SH-SY5Y (cell line): ENCODE measurements at regions not wholly inside any gene's neighbourhood (a gene's known extent, or its start where the extent isn't known, plus 50 kb on each side); places are given as distances from the start of the nearest gene placed in this dataset.

Experiments
- GATA2 ChIP-seq: IDR thresholded peaks from 2 replicates; pipeline ENCODE4 v1.6.1; 2011; ENCODE audit warnings: mild to moderate bottlenecking, low read depth, low read length
- GATA3 ChIP-seq: IDR thresholded peaks from 2 replicates; pipeline ENCODE4 v1.6.1; 2011; ENCODE audit warnings: low read depth, mild to moderate bottlenecking, low read length, moderate library complexity

DNA sequence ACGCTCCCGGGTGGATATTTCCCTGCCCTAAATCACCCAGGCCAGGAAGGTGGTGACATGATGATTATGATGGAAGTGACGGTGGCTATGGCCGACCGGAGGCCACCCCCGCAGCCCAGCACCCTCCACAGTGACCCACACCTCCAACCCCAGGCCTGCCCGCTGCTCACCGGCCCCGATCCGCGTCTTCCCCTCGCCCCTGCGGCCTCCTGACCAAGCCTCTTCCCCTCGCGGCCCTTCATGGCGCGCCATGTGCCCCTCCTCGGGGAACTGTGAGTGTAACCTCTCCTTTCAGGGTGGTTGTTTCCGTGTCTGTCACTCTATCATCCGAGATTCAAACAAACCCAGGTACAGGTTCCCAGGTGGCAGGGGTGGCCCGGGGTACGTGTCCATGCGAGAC, 78.3 kb downstream of the UNCX start:
- TF ChIP-seq GATA2 (no peak), GATA3 (no peak)

DNA sequence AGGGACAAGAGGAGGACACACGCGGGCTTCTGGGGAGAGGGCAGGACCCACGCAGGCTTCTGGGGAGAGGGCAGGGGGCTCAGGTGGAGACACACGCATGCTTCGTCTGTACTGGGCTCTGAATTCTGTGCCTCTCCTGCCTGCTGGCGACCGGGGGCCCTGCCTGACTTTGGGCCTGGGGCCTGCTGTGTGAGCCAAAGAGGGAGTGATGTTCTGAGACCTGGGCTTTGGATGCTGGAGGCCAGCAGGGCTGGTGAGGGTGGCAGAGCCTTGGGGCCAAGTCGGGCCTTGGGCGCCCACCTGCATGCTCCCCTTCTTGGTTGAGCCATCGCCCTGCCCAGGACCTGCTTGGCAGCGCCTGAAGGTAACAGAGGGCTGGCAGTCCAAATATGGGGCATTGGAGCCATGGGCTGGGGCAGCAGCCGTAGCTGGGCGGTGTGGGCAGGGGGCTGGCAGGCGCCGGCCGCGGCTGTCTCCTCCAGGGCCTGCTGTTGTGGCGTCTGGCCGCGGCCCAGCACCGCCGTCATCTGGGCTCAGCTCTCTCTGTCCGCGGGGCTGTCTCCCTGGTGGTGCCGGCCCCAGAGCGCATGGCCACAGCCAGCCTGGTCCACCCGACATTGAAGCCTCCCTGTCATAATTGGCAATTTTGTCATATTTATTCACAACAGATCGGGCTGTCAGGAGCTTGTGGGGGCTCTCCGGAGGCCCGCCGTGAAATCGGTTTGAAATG, 78.9 kb downstream of the UNCX start:
- TF ChIP-seq GATA2 (no peak), GATA3 (no peak)

DNA sequence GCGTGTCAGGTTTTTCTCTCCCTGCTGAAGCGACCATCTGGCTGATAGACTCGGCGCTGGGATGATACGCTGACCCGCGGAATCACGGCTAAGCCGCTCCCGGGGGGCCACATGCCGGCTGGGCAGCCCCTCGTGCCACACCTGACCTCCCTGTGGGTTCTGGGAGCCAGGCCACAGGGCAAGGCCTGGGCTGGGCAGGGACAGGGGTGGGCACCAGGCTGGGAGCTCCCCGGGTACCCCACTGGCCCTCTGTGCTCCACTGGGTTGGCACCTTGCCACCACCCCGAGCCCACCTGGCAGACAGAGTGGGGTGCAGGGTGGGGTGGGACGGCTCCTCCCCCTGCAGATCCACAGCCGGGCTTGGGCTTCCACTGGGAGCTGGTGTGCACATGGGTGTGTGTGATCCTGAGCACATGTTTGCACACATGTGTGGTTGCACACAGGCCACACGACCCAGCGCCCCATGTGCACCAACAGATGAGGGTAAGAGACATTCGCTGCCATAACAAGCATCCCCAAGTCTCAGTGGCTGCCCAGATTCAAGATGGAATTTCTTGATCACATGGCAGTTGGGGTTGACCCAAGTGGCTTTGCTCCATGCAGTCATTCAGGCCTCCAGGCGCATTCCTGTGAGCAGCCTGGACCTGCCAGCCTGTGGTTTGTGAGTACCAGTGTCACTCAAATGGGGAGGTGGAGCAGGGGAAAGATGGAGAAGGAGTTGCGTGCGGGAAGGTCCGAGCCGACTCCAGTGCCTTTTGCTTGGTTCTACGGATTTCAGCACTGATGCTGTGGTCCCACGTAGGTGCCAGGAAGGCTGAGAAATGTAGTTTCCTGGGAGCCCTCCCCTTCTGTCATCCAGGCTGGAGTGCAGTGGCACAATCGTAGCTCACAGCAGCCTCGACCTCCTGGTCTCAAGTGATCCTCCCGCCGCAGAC, 79.7 kb downstream of the UNCX start:
- TF ChIP-seq GATA2 (no peak), GATA3 (no peak)

DNA sequence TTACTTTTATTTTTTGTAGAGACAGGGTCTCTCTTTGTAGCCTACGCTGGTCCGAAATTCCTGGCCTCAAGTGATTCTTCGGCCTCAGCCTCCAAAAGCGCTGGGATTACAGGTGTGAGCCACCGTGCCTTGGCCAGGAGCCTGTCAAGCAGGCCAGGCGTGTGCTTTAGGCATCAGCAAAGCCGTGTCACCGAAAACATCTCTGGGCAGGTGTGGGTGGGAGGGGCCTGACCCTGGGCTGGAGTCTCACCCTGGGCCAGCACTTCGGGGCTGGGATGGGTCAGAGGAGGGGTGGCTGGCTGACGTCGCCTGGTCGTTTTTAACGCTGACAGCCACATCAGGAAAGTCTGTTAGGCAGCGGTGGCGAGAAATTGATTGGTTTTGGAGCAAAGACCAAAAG, 80.9 kb downstream of the UNCX start:
- TF ChIP-seq GATA2 (no peak), GATA3 (no peak)

DNA sequence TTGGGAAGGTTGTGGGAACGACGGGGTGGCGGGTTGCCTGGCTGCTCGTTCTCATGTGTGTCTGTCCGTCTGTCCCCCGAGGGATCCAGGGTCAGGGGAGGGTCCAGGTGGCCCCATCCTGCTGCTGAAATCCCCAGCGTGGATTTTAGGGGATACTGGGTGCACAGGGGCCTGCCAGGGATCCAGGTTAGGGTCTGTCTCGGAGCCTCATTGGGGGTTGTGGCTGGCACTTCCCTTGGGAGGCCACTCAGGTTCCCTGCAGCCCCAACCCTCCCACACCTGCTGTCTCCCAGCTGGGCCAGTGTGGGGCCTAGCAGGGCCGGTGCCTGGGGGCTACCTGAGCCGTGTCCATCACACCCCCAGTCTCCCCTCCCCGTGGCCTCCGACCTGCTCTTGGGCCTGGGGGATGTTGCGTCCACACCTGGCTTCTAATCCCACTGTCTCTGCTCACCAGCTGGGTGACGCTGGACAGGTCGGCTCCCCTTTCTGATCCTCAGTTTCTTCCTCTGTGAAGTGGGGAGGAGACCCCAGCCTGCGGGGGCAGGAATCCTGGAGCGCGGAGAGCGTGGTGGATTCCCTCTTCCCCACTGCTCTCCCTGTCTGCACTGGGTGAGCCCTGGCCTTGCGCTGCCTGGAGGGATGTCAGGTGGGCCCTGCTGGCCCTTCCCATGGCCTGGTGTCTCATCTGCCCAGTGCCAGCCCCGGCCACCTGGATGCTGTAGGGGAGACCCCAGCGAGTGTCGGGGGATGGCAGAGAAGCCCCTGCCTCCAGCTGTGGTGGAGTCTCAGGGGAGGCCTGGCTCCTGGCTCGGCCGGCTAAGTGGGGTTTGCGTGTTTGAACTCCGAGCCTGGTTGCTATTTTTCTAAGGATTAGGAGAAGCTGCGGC, 81.6 kb downstream of the UNCX start:
- TF ChIP-seq GATA3 (no peak), GATA2 (no peak)

DNA sequence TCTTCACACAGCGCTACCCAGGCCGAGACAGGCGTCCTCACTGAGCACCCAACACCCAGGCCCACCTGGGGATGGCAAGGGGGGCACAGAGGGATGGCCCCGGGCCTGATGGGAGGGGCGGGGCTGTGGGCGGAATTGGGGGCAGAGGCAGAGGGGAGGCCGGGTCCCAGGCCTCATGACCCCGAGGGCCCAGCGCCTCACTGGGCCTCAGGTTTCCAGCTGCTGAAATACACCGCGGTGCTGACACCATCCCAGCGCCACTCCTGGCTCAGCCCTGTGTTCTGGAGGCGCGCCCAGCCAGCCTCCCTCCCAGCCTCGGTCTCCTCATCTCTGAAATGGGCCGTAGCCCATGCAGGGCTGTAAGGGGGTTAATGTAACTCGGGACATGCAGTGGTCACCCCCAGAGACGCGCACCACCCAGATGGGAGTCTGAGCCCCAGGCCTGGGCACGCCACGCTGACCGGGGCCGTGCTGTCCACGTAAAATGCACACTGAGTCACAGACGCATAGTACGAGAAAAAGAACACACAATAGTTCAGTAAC, 82.3 kb downstream of the UNCX start:
- TF ChIP-seq GATA3, result no peak

DNA sequence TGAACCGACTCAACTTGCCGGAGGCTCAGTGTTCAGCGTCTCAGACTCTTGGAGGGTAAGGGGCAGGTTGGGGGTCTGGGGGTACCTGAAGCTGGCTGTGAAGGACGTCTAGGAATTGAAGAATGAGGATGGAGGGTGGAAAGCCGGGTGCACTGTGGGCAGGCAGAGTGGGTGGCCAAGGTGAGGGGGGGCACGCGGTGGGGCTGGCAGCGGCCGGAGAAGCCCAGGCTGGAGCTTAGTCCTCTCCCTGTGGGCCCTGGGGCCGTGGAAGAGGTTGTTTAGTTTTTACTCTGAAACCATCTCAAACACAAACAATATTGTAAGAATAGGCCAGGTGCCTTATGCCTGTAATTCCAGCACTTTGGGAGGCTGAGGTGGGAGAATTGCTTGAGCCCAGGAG, 83.4 kb downstream of the UNCX start:
- TF ChIP-seq GATA2 (no peak), GATA3 (no peak)

DNA sequence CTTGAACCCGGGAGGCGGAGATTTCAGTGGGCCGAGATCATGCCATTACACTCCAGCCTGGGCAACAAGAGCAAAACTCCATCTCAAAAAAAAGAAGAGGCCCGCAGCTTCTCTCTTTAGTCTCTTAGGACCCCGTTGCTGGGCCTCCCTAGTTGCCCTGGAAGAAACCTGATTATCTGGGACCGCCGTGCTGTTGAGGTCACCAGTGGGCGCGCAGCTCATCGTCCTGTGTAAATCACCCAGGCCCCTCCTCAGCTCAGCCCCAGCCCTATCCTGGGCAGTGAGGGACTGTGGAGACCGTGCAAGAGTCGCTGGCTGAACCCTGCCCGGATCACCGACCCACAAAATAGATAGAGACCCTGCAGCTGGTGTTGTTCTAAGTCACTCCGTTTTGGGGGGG, 85.0 kb downstream of the UNCX start:
- TF ChIP-seq GATA2 (no peak), GATA3 (no peak)

DNA sequence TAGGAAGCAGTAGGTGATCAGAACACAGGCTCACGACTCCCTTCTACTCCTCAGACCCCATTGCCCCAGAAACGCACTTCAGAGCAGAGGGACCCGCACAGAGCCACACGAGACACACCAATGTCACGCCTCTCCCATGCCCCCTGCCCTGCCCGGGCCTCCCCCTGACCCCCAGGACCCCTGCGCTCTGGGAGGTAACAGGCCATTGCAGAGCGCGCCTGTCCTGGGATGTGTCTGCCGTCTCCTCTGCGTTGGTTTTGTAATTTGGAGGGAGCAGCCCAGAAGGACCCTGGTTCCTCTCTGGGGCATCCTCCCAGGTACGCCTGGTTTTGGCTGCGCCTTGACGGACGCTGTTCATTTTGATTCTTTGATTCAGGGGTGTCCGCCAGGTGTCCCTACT, 85.4 kb downstream of the UNCX start:
- no peak for TF ChIP-seq GATA2
- no peak for TF ChIP-seq GATA3

DNA sequence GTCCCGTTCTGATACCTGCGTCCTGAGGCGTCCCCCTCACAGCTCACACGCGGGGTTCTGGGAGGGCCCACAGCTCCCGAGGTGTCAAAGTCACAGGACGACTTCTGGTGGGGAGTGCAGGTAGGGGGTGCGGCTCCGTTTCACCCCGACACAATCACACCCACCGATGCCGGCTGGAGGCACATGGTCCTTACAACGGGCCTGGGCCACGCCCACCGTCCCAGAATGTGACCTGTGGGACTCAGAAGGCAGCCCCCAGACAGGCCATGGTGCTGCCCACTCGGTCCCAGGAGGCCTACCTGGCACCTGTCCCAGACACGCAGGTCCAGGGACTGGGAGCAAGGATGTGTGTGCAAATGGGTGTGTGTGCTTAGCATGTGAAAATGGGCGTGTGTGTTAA, 86.0 kb downstream of the UNCX start:
- TF ChIP-seq GATA2 (no peak), GATA3 (no peak)

DNA sequence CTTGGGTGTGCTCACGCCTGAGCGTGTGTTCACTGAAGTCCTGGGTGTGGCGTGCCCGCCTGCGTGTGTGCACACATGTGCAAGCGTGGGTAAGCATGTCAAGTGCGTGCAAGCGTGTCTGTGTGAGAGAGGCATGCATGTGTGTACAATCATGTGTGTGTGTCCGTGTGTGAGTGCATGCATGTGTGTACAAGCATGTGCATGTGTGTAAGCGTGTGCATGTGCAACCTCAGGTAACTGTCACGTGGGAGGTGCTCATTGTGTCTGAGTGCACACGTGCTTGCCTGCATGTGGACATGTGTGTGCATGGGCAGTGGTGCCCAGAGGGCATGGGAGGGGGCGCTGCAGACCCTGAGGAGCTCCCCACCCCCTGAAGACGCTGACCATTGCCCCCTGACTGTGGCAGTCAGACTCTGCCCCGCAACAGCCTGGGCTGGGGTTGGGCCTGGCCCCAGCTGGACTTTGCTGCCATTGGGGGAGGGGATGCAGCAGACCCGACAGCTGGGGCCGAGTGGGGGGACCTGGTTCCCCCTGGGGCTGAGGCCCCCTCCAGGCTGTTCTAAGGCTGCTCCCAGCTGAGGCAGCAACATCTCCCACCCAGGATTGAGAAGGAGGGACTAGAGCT, 88.1 kb downstream of the UNCX start:
- no peak for TF ChIP-seq GATA2

DNA sequence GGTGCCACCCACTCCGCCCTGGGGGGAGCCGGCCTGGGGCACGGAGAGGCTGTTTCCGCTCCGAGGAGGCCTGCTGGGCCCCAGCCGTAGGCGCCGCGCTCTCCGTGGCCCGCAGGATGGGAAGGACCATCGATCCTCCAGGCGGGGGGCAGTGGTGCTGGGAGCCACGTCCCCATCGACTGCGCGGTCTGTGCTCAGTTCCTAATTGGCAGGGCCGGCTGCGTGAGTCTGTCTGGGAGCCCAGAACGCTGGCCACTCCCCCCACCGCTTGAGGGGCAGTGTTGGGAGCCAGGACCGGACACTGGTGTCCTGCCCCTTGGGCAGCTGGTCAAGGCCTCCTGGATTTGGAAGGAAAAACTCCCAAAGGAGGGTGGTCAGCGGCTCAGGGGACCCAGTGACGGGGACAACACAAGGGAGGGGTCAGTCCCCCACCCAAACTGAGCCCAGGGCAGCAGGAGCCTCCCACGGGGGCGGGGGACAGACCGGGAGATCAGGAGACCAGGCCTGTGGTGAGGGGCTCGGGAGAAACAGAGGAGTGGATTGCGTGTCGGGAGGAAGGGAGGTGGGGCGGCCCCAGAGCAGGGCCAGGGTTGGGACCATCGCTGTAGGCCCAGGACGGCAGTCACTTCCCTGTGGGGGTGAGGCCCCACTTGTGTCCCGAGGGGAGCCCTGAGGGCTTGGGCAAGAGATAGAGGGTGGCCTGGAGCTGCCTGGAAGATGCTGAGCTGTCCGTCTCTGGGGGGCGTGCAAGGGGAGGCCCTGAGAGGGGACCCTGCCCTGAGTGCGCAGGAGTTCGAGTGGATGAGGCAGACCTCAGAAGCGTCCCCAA, 89.0 kb downstream of the UNCX start:
- TF ChIP-seq GATA3 (no peak), GATA2 (no peak)
